ENCODE measurements at regions not wholly inside any gene's neighbourhood (a gene's known extent, or its start where the extent isn't known, plus 50 kb on each side); places are given as distances from the start of the nearest gene placed in this dataset.

DNA sequence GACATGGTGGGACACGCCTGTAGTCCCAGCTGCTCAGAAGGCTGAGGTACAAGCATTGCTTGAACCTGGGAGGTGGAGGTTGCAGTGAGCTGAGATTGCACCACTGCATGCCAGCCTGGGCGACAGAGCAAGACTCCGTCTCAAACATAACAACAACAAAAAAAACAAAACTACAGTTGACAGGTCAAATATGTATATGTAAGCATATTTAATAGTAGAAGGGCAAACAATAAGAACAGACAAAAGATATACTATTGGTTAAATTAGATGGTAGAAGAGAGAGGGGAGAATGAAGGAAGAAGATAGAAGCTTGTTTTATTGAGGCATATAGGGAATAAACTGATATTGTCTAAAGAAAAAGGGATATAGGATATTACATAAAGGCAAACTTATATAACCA, 247.1 kb downstream of the KLF13 start:
- TF ChIP-seq, protein P1, sequence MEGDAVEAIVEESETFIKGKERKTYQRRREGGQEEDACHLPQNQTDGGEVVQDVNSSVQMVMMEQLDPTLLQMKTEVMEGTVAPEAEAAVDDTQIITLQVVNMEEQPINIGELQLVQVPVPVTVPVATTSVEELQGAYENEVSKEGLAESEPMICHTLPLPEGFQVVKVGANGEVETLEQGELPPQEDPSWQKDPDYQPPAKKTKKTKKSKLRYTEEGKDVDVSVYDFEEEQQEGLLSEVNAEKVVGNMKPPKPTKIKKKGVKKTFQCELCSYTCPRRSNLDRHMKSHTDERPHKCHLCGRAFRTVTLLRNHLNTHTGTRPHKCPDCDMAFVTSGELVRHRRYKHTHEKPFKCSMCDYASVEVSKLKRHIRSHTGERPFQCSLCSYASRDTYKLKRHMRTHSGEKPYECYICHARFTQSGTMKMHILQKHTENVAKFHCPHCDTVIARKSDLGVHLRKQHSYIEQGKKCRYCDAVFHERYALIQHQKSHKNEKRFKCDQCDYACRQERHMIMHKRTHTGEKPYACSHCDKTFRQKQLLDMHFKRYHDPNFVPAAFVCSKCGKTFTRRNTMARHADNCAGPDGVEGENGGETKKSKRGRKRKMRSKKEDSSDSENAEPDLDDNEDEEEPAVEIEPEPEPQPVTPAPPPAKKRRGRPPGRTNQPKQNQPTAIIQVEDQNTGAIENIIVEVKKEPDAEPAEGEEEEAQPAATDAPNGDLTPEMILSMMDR (IDR thresholded peaks at IDR 0.05; ENCODE audit: extremely low read depth, missing control alignments) = no peak
- DNase-seq (ENCODE audit: low spot score) = no peak

DNA sequence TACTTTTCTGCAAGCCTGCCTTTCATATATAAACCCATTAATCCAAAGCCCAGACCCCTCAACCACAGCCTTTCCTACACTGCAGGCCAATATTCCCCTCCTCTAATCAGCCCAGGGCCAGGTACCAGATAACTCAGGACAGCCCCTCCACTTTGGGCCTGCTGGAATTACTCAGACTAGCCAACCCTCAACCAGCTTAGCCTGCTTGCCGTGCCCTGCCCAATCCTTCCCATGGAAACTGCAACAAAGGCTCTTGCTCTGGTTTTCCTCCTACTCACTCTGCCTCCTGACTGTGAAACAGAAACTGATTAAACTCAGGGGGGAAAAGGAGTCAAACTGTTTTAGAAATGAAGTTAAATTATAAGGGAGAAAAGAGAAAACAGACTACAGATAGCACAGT, 248.1 kb downstream of the KLF13 start:
- TF ChIP-seq, protein P1 (IDR thresholded peaks at IDR 0.05; ENCODE audit: extremely low read depth, missing control alignments) = no peak
- DNase-seq (ENCODE audit: low spot score) = no peak

DNA sequence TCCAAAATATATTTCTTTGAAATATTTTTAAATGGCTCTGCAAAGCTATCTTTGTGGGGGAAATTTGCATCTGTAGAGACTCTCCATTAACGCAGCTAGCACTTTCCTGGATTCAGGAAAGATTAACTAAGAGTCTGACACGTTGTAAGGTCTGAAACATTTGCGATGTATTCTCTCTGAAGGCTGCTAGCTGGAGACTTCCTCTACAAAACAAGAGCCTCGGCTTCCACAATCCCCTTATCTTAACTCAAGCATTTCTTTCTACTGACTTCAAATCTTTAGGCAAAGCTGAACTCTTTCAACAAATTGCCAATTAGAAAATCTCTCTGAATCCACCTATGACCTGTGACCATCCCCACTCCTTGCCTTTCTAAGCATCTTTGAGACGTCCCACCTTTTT, 250.5 kb downstream of the KLF13 start:
- TF ChIP-seq, protein P1 (IDR thresholded peaks at IDR 0.05; ENCODE audit: extremely low read depth, missing control alignments) = no peak
- no peak for DNase-seq (ENCODE audit: low spot score)

DNA sequence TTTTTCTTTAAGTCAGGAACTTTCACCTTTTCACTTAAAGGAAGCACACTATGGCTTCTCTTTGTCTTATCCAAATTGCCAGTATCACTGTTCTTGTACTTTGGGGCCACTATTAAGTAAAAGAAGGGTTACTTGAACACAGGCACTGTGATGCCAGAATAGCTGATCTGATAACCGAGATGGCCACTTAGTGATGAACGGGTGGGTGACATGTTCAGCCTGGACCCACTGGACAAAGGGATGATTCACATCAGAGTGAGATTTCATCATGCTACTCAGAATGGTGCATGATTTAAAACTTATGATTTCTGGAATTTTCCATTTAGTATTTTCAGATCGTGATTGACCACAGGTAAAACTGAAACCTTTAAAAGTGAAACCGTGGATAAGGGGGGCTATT, 252.6 kb downstream of the KLF13 start:
- DNase-seq (ENCODE audit: low spot score) = no peak
- TF ChIP-seq, protein P1 (IDR thresholded peaks at IDR 0.05; ENCODE audit: extremely low read depth, missing control alignments) = no peak

DNA sequence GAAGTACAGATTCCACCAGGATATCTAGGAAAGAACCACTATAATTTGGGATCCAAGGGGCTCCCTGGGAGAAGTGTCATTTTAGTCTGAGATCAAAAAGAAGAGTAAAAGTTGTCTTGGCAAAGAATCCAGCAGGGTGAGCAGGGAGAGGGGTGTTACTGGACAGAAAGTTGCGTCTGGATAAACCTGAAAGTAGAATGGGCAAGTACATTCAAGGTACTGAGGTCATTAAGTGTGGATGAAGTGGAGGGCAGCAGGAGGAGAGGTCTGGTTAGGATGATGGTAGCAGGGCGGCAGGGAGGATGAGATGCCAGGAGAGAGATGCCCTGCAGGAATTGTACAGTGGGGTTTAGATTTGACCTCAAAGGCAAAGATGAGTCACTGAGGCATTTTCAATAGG, 253.3 kb downstream of the KLF13 start:
- TF ChIP-seq, protein P1 (IDR thresholded peaks at IDR 0.05; ENCODE audit: extremely low read depth, missing control alignments) = no peak
- no peak for DNase-seq (ENCODE audit: low spot score)

DNA sequence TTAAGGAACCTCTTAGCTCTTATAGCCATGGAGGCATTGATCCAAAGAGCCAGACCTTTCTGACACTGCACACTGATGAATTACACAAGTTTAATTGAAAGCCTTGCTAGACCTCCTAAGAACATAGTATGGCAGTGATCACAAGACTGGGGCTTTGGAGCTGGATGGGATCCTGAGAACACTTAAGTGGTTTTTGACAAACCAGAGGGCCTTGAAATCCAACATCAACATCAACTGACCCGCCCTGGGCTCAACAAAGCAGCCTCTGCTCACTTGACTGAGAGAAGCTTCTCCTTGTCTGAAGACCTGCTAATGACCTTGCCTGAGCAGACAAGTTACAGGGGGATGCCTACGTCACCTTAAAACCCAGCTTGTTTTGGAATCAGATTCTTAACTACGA, 257.6 kb downstream of the KLF13 start:
- TF ChIP-seq, protein P1 (IDR thresholded peaks at IDR 0.05; ENCODE audit: extremely low read depth, missing control alignments) = no peak
- DNase-seq (ENCODE audit: low spot score) = no peak

DNA sequence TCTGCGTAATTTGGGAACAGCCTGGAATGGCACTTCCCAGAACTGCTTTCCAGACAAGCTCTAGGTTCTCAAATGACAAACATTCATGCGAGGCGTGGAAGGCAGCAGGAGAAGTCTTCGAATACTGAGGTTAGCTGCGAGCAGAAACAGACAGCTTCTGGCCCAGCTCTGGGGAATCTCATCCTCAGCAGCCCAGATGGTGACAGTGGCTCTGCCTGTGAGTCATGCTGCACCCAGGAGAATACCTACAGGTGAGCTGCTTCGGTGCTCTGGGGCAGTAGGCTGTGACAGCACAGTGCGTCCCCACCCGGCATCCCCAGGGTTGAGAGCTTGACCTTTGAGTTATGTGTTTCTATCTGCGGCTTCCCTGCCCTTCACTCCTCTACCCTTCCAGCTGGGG, 258.6 kb downstream of the KLF13 start:
- DNase-seq (ENCODE audit: low spot score) = no peak
- TF ChIP-seq, protein P1 (IDR thresholded peaks at IDR 0.05; ENCODE audit: extremely low read depth, missing control alignments) = no peak

Data from GM20000 (cell line).